Liver (tissue), 2 donors: ENCODE measurements at regions not wholly inside any gene's neighbourhood (a gene's known extent, or its start where the extent isn't known, plus 50 kb on each side); places are given as distances from the start of the nearest gene placed in this dataset.

Experiments
- CTCF ChIP-seq: fragments of 150-350 bp; IDR thresholded peaks from 2 replicates; pipeline ENCODE4 v1.5.1; 2017; ENCODE audit warnings: improper control_type of control experiment, low read depth, low read length; ENCODE audit not compliant: missing input control
- REST ChIP-seq: IDR thresholded peaks from 2 replicates; pipeline ENCODE4 v1.6.1; 2016; ENCODE audit warnings: antibody characterized with exemption, mild to moderate bottlenecking
- TF ChIP-seq, protein P1 (sequence below): IDR thresholded peaks from 2 replicates; pipeline ENCODE4 v1.6.1; 2016; ENCODE audit warnings: antibody characterized with exemption
- donor health status: healthy.

- TF ChIP-seq, protein P1, sequence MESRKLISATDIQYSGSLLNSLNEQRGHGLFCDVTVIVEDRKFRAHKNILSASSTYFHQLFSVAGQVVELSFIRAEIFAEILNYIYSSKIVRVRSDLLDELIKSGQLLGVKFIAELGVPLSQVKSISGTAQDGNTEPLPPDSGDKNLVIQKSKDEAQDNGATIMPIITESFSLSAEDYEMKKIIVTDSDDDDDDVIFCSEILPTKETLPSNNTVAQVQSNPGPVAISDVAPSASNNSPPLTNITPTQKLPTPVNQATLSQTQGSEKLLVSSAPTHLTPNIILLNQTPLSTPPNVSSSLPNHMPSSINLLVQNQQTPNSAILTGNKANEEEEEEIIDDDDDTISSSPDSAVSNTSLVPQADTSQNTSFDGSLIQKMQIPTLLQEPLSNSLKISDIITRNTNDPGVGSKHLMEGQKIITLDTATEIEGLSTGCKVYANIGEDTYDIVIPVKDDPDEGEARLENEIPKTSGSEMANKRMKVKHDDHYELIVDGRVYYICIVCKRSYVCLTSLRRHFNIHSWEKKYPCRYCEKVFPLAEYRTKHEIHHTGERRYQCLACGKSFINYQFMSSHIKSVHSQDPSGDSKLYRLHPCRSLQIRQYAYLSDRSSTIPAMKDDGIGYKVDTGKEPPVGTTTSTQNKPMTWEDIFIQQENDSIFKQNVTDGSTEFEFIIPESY: no peak
- TF ChIP-seq CTCF (no peak), REST (no peak)
Measured at GRCh38 chr1:65049941-65050713, 83.8 kb upstream of the JAK1 start.
